B cell (primary cell): ENCODE measurements at regions not wholly inside any gene's neighbourhood (a gene's known extent, or its start where the extent isn't known, plus 50 kb on each side); places are given as distances from the start of the nearest gene placed in this dataset.

Experiments used
- ATAC-seq: fragments of 200-7000 bp; cut with Tn5 transposase; one replicate; pipeline ENCODE4 v1.10.0; 2021; ENCODE audit warnings: low read depth, mild to moderate bottlenecking, moderate number of reproducible peaks, moderate library complexity
- CTCF ChIA-PET: fragments of 350-600 bp; sonication (Branson Sonifier 250); formaldehyde crosslinking; loops from one replicate; lab custom pipeline; 2021; ENCODE audit warnings: antibody characterized with exemption, inconsistent platforms; lab: Charles Lee
- POLR2A ChIA-PET: fragments of 350-600 bp; sonication (Branson Sonifier 250); formaldehyde crosslinking; loops from one replicate; lab custom pipeline; 2021; ENCODE audit warnings: antibody characterized with exemption; lab: Charles Lee
- DNase-seq: peaks from one replicate; pipeline ENCODE4 v3.0.0; 2013
- H2AFZ ChIP-seq: 2 replicates; pipeline ENCODE4 v1.6.1; 2012; ENCODE audit warnings: mild to moderate bottlenecking, low read depth, low read length; ENCODE audit not compliant: insufficient read depth, poor library complexity, severe bottlenecking
- H3K27ac ChIP-seq, 2 donors: 1 replicate in 1 of 2; 2 replicates in 1 of 2; pipeline ENCODE4 v1.5.1; 2012 to 2013; ENCODE audit warnings: low read length in 2 of 2, mild to moderate bottlenecking in 2 of 2, moderate library complexity in 1 of 2
- H3K27me3 ChIP-seq, 4 experiments: fragments of 200-600 bp in 1 of 4; sonication (generic) in 1 of 4; replicated peaks in 1 of 4; 1 replicate in 2 of 4; 2 replicates in 2 of 4; pipeline versions ENCODE4 v1.6.1 to v1.7.0; 2013 to 2016; ENCODE audit warnings: low read length in 3 of 4, mild to moderate bottlenecking in 2 of 4, mixed read lengths in 1 of 4, moderate library complexity in 1 of 4; ENCODE audit not compliant: insufficient read depth in 4 of 4, control insufficient read depth in 3 of 4; ENCODE audit errors: control extremely low read depth in 1 of 4
- H3K36me3 ChIP-seq, 2 experiments: replicated peaks in 1 of 2; 1 replicate in 1 of 2; 2 replicates in 1 of 2; pipeline versions ENCODE4 v1.6.1 to v1.7.1; 2013; ENCODE audit warnings: low read length in 1 of 2; ENCODE audit not compliant: insufficient read depth in 2 of 2, control insufficient read depth in 1 of 2; ENCODE audit errors: control extremely low read depth in 1 of 2, extremely low read depth in 1 of 2
- H3K4me1 ChIP-seq, 2 donors: fragments of 200-600 bp in 1 of 2; sonication (generic) in 1 of 2; 1 replicate in 1 of 2; 2 replicates in 1 of 2; pipeline versions ENCODE4 v1.5.1 to v1.6.1; 2013 to 2017; ENCODE audit warnings: low read length in 2 of 2; ENCODE audit not compliant: control insufficient read depth in 2 of 2, insufficient read depth in 2 of 2
- H3K4me2 ChIP-seq: replicated peaks from 2 replicates; pipeline ENCODE3; 2012; ENCODE audit warnings: mild to moderate bottlenecking, low read depth, low read length; ENCODE audit not compliant: poor library complexity, severe bottlenecking
- H3K4me3 ChIP-seq, 5 experiments: fragments of 200-600 bp in 1 of 5; sonication (generic) in 1 of 5; 1 replicate in 3 of 5; 2 replicates in 2 of 5; pipeline versions ENCODE4 v1.5.1 to v1.7.0; 2011 to 2016; ENCODE audit warnings: low read length in 4 of 5, mild to moderate bottlenecking in 4 of 5, low read depth in 2 of 5, control low read depth in 1 of 5, moderate library complexity in 1 of 5; ENCODE audit not compliant: insufficient read depth in 1 of 5; ENCODE audit errors: control extremely low read depth in 1 of 5, extremely low read depth in 1 of 5
- H3K79me2 ChIP-seq: fragments of 200-600 bp; sonication (generic); one replicate; pipeline ENCODE4 v1.6.0; 2016; ENCODE audit warnings: low read length; ENCODE audit not compliant: control insufficient read depth, insufficient read depth
- H3K9ac ChIP-seq: fragments of 200-600 bp; sonication (generic); 2 replicates; pipeline ENCODE4 v1.6.1; 2017; ENCODE audit warnings: mild to moderate bottlenecking, low read length, moderate library complexity
- H3K9me3 ChIP-seq, 3 donors: one replicate each; pipeline versions ENCODE4 v1.6.1 to v1.7.1; 2013; ENCODE audit warnings: low read length in 2 of 3; ENCODE audit not compliant: control insufficient read depth in 2 of 3, insufficient read depth in 1 of 3; ENCODE audit errors: control extremely low read depth in 1 of 3
- H4K20me1 ChIP-seq: 2 replicates; pipeline ENCODE4 v1.6.0; 2012; ENCODE audit warnings: mild to moderate bottlenecking, low read length; ENCODE audit not compliant: insufficient read depth, control insufficient read depth, poor library complexity, severe bottlenecking
- H3K27ac Mint-ChIP-seq: one replicate; pipeline ENCODE4 v1.8.0; 2021; ENCODE audit warnings: mixed read lengths
- H3K27me3 Mint-ChIP-seq: one replicate; pipeline ENCODE4 v1.8.0; 2021; ENCODE audit warnings: mixed read lengths
- H3K4me1 Mint-ChIP-seq: one replicate; pipeline ENCODE4 v1.8.0; 2021; ENCODE audit warnings: mixed read lengths
- H3K4me3 Mint-ChIP-seq: one replicate; pipeline ENCODE4 v1.8.0; 2021; ENCODE audit warnings: mixed read lengths
- H3K9me3 Mint-ChIP-seq: one replicate; pipeline ENCODE4 v1.8.0; 2022; ENCODE audit warnings: mixed read lengths; ENCODE audit not compliant: insufficient read depth
- EZH2 ChIP-seq: IDR thresholded peaks from 2 replicates; pipeline ENCODE4 v1.6.1; 2012; ENCODE audit warnings: borderline replicate concordance, low read depth, mild to moderate bottlenecking, moderate library complexity, low read length; ENCODE audit not compliant: insufficient read depth, poor library complexity, severe bottlenecking
- WGBS: methylation state at CpG from one replicate; pipeline ENCODE4 v1.1.5; 2013; ENCODE audit warnings: missing lambda C conversion rate; ENCODE audit not compliant: insufficient coverage; 5-methylcytosine and 5-hydroxymethylcytosine counted together
- intact Hi-C: fragments of 100-400 bp; cut with micrococcal nuclease; formaldehyde crosslinking; loops from one replicate; pipeline ENCODE4 v1.10.0; 2022
- TF ChIP-seq, protein P1 (sequence below): fragments of 200-600 bp; IDR thresholded peaks from one replicate; pipeline ENCODE4 v1.8.0; 2022; ENCODE audit warnings: antibody characterized with exemption, mild to moderate bottlenecking

DNA sequence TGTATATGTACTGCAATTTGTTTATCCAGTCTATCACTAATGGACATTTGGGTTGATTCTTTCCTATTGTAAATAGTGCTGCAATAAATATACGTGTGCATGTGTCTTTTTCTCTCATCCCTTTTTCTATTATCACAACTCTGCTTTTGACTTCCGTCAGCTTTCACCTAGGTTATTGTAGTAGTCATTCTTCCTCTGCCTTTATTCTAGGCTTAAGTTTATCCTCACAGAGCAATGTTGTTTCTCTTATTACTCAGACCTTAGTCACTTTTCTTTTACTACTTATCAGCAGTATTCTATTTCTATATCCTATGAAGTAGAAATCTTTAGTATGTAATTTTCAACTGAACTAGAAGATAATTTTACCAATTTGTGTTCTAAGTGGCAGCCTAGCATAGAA lies 175.3 kb upstream of the SEMA3E start:
- H3K36me3 ChIP-seq, result no peaks in the 10 kb centered on the region
- DNase-seq (no peak), ATAC-seq (no peak)
- H3K27me3 ChIP-seq, result no peaks in the 10 kb centered on the region
- H4K20me1 ChIP-seq, result no peaks in the 10 kb centered on the region
- H3K9ac ChIP-seq, result no peak overlapping the region
- Mint-ChIP-seq H3K9me3 (peaks cover 7% of the 10 kb centered on the region), H3K27me3 (no peaks in the 10 kb centered on the region), H3K4me1 (no peaks in the 10 kb centered on the region), H3K27ac (no peak overlapping the region), H3K4me3 (no peak overlapping the region)
- TF ChIP-seq, protein P1, sequence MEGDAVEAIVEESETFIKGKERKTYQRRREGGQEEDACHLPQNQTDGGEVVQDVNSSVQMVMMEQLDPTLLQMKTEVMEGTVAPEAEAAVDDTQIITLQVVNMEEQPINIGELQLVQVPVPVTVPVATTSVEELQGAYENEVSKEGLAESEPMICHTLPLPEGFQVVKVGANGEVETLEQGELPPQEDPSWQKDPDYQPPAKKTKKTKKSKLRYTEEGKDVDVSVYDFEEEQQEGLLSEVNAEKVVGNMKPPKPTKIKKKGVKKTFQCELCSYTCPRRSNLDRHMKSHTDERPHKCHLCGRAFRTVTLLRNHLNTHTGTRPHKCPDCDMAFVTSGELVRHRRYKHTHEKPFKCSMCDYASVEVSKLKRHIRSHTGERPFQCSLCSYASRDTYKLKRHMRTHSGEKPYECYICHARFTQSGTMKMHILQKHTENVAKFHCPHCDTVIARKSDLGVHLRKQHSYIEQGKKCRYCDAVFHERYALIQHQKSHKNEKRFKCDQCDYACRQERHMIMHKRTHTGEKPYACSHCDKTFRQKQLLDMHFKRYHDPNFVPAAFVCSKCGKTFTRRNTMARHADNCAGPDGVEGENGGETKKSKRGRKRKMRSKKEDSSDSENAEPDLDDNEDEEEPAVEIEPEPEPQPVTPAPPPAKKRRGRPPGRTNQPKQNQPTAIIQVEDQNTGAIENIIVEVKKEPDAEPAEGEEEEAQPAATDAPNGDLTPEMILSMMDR, result no peak
- TF ChIP-seq EZH2, result no peak
- ChIA-PET POLR2A (no interaction called here), CTCF (no interaction called here)
- H3K4me2 ChIP-seq, result no peak overlapping the region
- no peaks in the 10 kb centered on the region for H3K79me2 ChIP-seq
- no peaks in the 10 kb centered on the region for H3K4me1 ChIP-seq
- no peak overlapping the region for H2AFZ ChIP-seq
- peaks cover 0 to 3% (median 0%) of the 10 kb centered on the region in 3 donors for H3K9me3 ChIP-seq
- intact Hi-C loops, result no loop called here
- WGBS, result no CpG with 5 or more reads among the region's 2 CpGs
- H3K27ac ChIP-seq, result no peak overlapping the region
- no peak overlapping the region for H3K4me3 ChIP-seq

DNA sequence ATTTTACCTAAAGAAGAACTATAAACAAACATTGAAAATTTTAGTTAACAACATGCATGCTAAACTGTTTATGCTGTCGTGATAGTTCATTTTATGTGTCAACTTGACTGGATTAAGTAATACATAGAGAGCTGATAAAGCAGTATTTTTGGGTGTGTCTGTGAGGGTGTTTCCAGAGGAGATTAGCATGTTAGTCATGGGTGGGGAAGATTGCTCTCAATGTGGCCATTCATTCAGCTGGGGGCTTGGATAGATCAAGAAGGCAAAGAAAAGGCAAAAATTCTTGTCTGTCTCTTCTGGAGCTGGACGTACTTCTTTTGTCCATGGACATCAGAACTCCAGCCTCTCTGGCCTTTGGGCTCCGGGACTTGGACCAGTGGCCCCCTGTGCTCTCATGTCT lies 172.9 kb upstream of the SEMA3E start:
- Histone ChIP-seq H4K20me1 (no peaks in the 10 kb centered on the region), H3K27ac (no peak overlapping the region), H3K36me3 (no peaks in the 10 kb centered on the region), H3K4me3 (no peak overlapping the region), H3K27me3 (no peaks in the 10 kb centered on the region), H3K4me2 (no peak overlapping the region), H3K79me2 (no peaks in the 10 kb centered on the region), H3K4me1 (no peaks in the 10 kb centered on the region), H3K9ac (no peak overlapping the region), H2AFZ (no peak overlapping the region), H3K9me3 (peaks cover 0 to 3% (median 0%) of the 10 kb centered on the region in 3 donors)
- no peaks in the 10 kb centered on the region for H3K27me3 Mint-ChIP-seq
- no peak overlapping the region for H3K27ac Mint-ChIP-seq
- intact Hi-C loops, result no loop called here
- H3K4me3 Mint-ChIP-seq, result no peak overlapping the region
- 74% methylated on average over 3 of the region's 3 CpGs for WGBS
- DNase-seq, result no peak
- POLR2A ChIA-PET, result no interaction called here
- CTCF ChIA-PET, result no interaction called here
- H3K4me1 Mint-ChIP-seq, result no peaks in the 10 kb centered on the region
- TF ChIP-seq EZH2, result no peak
- TF ChIP-seq, protein P1, result no peak
- H3K9me3 Mint-ChIP-seq, result peaks cover 2% of the 10 kb centered on the region
- no peak for ATAC-seq
